ENCODE measurements at regions not wholly inside any gene's neighbourhood (a gene's known extent, or its start where the extent isn't known, plus 50 kb on each side); places are given as distances from the start of the nearest gene placed in this dataset.

GRCh38 chr3:187875863-187876262, 130.6 kb upstream of the BCL6 start:
- H3K4me3 ChIP-seq (ENCODE audit: low read depth in 2 of 2, low read length in 2 of 2): no peak overlapping the region
- ATAC-seq (no peak), DNase-seq (ENCODE audit: low read depth, low spot score) (no peak)
- in situ Hi-C loops (cut with HindIII; ENCODE audit: low pct_unique_long_range_greater_than_20kb, low sequenced_read_pairs) (no loop called here), intact Hi-C loops (cut with micrococcal nuclease; ENCODE audit: unreplicated experiment) (no loop called here)
- no peak overlapping the region for H3K27ac ChIP-seq (ENCODE audit: low read length)
- no peak for TF ChIP-seq SIN3A (IDR thresholded peaks at IDR 0.05; ENCODE audit: borderline replicate concordance, insufficient read depth, low read depth, low read length)
- TF ChIP-seq REST (IDR thresholded peaks at IDR 0.05; ENCODE audit: insufficient read depth in 1 of 2, low read depth in 2 of 2, low read length in 1 of 2): no peak
- no peak for TF ChIP-seq POLR2AphosphoS5 (IDR thresholded peaks at IDR 0.05; ENCODE audit: low read depth, low read length)
- TF ChIP-seq CTCF (IDR thresholded peaks at IDR 0.05): no peak
- no peak for TF ChIP-seq TCF7L2 (IDR thresholded peaks at IDR 0.05; ENCODE audit: low read depth, low read length)
- ChIA-PET POLR2A (no interaction called here), CTCF (no interaction called here)
- no peaks in the 10 kb centered on the region for H3K4me1 ChIP-seq (ENCODE audit: control insufficient read depth, insufficient read depth, low read length)
- H3K27me3 ChIP-seq (ENCODE audit: control insufficient read depth, insufficient read depth, low read length): no peaks in the 10 kb centered on the region
- H3K36me3 ChIP-seq (ENCODE audit: control insufficient read depth, insufficient read depth, low read length): no peaks in the 10 kb centered on the region
- no peaks in the 10 kb centered on the region for H3K9me3 ChIP-seq (ENCODE audit: control insufficient read depth, insufficient read depth, low read depth, low read length)
- BruUV-seq (replicated peaks): no TSS peak

GRCh38 chr3:187878772-187879518, 133.7 kb upstream of the BCL6 start:
- no peak overlapping the region for H3K4me3 ChIP-seq (ENCODE audit: low read depth in 2 of 2, low read length in 2 of 2)
- BruUV-seq (replicated peaks): no TSS peak
- TF ChIP-seq POLR2AphosphoS5 (IDR thresholded peaks at IDR 0.05; ENCODE audit: low read depth, low read length) (no peak), SIN3A (IDR thresholded peaks at IDR 0.05; ENCODE audit: borderline replicate concordance, insufficient read depth, low read depth, low read length) (no peak), CTCF (IDR thresholded peaks at IDR 0.05) (no peak), REST (IDR thresholded peaks at IDR 0.05; ENCODE audit: insufficient read depth in 1 of 2, low read depth in 2 of 2, low read length in 1 of 2) (no peak), TCF7L2 (IDR thresholded peaks at IDR 0.05; ENCODE audit: low read depth, low read length) (no peak)
- H3K4me1 ChIP-seq (ENCODE audit: control insufficient read depth, insufficient read depth, low read length): no peaks in the 10 kb centered on the region
- H3K27me3 ChIP-seq (ENCODE audit: control insufficient read depth, insufficient read depth, low read length): no peaks in the 10 kb centered on the region
- POLR2A ChIA-PET: interaction anchor here (0.6 kb wide), 1 partner anchor 19 kb away, joined by 10 read pairs; no protein-coding TSS in a partner anchor
- intact Hi-C loops (cut with micrococcal nuclease; ENCODE audit: unreplicated experiment): no loop called here
- no peaks in the 10 kb centered on the region for H3K36me3 ChIP-seq (ENCODE audit: control insufficient read depth, insufficient read depth, low read length)
- no peak overlapping the region for H3K27ac ChIP-seq (ENCODE audit: low read length)
- ATAC-seq (no peak), DNase-seq (ENCODE audit: low read depth, low spot score) (no peak)
- in situ Hi-C loops (cut with HindIII; ENCODE audit: low pct_unique_long_range_greater_than_20kb, low sequenced_read_pairs): no loop called here
- no peaks in the 10 kb centered on the region for H3K9me3 ChIP-seq (ENCODE audit: control insufficient read depth, insufficient read depth, low read depth, low read length)
- CTCF ChIA-PET: no interaction called here

All from Panc1 (cell line).